ENCODE measurements at regions not wholly inside any gene's neighbourhood (a gene's known extent, or its start where the extent isn't known, plus 50 kb on each side); places are given as distances from the start of the nearest gene placed in this dataset.

DNA sequence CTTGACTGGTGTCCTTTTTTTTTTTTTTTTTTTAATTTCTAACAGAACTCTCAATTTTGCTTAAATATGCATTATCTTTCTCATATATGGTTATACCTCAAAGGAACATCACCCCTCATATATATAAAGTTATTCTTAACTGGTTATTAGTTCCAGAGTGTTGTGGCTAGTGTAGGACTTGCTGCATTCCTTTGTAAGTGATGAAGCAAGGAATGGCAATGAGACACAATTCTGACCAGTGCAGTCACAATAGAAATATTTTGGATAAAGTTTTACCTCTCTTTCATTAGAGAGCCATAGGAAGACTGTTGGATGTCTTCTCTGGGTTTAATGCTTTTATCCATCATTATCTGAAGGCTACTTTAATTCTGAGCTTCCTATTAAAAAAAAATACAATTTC, 75.5 kb upstream of the CBLB start:
- H3K4me3 ChIP-seq (ENCODE audit: low read depth, low read length): no peak overlapping the region
- TF ChIP-seq, protein P1, sequence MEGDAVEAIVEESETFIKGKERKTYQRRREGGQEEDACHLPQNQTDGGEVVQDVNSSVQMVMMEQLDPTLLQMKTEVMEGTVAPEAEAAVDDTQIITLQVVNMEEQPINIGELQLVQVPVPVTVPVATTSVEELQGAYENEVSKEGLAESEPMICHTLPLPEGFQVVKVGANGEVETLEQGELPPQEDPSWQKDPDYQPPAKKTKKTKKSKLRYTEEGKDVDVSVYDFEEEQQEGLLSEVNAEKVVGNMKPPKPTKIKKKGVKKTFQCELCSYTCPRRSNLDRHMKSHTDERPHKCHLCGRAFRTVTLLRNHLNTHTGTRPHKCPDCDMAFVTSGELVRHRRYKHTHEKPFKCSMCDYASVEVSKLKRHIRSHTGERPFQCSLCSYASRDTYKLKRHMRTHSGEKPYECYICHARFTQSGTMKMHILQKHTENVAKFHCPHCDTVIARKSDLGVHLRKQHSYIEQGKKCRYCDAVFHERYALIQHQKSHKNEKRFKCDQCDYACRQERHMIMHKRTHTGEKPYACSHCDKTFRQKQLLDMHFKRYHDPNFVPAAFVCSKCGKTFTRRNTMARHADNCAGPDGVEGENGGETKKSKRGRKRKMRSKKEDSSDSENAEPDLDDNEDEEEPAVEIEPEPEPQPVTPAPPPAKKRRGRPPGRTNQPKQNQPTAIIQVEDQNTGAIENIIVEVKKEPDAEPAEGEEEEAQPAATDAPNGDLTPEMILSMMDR (IDR thresholded peaks at IDR 0.05; ENCODE audit: insufficient read depth, low read length): no peak
- peak; percentile 60 for DNase-seq (ENCODE audit: low read depth)

DNA sequence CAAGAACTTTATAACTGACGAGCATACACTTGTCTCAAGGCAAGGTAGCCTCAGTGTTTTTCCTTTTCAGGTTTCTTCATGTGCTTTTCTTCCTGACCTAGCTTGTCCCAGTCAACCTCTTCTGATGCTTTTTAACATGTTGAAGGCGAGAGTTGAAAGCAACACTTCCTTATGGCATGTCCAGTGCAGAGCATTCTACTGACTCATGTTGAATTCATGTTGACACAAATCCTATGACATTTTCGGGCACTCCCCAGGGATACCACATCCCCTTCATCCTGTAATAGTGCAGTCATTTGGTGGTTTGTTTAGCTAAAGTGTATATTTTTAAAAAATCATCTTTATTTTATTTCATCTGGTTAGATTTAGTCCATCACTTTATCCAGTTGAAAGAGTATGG, 75.9 kb upstream of the CBLB start:
- DNase-seq (ENCODE audit: low read depth): peak; percentile 57
- H3K4me3 ChIP-seq (ENCODE audit: low read depth, low read length): no peak overlapping the region
- TF ChIP-seq, protein P1 (IDR thresholded peaks at IDR 0.05; ENCODE audit: insufficient read depth, low read length): no peak

DNA sequence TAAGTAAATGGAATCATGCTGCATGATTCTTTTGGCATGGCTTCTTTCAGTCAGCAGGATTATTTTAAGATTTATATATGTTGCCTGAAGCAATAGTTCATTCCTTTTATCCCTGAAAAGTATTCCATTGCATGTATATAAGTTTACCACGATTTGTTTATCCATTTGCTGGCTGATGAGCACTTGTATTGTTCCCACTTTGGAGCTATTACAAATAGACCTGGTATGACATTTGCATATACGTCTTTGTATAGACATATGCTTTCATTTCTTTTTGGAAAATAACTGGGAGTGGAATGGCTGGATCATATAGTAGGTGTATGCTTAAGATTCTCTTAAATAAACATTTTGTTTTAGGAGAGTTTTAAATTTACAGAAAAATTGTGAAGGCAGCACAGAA, 79.3 kb upstream of the CBLB start:
- no peak for DNase-seq (ENCODE audit: low read depth)
- TF ChIP-seq, protein P1 (IDR thresholded peaks at IDR 0.05; ENCODE audit: insufficient read depth, low read length): no peak
- H3K4me3 ChIP-seq (ENCODE audit: low read depth, low read length): no peak overlapping the region

DNA sequence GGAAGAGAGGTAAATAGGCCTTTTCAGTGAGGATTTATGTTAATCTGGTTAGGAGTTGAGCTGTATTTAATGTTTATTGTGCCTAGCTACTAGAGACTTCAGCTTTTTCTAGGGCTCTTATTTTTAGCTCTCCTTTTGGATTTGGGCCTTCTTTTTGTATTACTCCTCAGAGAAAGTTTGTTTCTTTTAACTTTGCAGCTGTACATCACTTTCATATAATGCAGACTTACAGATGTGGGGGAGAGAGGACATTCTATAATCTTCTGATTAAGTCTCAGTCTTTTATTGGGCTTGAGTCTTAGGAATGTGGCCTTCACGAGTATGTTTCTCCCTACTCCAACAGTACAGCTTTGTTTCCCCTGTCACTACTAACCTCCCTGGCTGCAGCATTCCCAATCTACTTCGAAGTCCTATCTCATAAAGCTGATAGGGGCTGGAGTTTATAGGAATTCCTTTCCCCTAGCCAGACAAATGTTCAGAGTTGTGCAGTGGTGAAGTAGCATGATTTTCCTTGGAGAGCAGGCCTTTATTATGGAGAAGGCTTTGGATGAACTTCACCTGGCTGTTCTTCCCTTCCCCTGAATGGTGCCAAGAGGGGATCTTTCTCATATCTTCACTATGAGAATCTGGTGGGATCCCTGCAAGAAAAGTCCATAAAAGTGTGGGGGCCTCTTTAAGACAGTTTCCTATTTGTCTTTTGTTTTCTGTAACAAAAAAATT, 82.2 kb upstream of the CBLB start:
- no peak for DNase-seq (ENCODE audit: low read depth)

DNA sequence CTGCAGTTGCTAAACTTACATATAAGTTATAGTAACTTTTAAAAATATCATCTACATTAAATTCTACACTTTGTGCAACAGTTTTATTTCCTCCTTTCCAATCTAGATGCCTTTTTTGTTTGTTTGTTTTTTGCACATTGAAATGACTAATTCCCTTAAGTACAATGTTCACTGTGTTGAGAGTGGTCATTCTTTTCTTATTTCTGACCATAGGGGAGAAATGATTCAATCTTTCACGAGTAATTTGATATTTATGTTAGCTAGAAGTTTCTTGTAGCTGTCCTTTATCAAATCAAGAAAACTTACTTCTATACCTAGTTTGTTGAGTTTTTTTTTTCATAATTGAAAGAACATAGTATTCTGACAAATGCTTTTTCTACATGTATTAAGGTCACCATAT, 85.0 kb upstream of the CBLB start:
- no peak overlapping the region for H3K4me3 ChIP-seq (ENCODE audit: low read depth, low read length)
- DNase-seq (ENCODE audit: low read depth): no peak
- TF ChIP-seq, protein P1 (IDR thresholded peaks at IDR 0.05; ENCODE audit: insufficient read depth, low read length): no peak

More for the DNA sequence above, 82.2 kb upstream of the CBLB start:
- H3K4me3 ChIP-seq (ENCODE audit: low read depth, low read length): no peak overlapping the region
- TF ChIP-seq, protein P1 (IDR thresholded peaks at IDR 0.05; ENCODE audit: insufficient read depth, low read length): no peak

- DNase-seq (ENCODE audit: low read depth): no peak
- TF ChIP-seq, protein P1 (IDR thresholded peaks at IDR 0.05; ENCODE audit: insufficient read depth, low read length): no peak
- H3K4me3 ChIP-seq (ENCODE audit: low read depth, low read length): no peak overlapping the region
Observed at GRCh38 chr3:105956306-105956705, 87.5 kb upstream of the CBLB start.

DNA sequence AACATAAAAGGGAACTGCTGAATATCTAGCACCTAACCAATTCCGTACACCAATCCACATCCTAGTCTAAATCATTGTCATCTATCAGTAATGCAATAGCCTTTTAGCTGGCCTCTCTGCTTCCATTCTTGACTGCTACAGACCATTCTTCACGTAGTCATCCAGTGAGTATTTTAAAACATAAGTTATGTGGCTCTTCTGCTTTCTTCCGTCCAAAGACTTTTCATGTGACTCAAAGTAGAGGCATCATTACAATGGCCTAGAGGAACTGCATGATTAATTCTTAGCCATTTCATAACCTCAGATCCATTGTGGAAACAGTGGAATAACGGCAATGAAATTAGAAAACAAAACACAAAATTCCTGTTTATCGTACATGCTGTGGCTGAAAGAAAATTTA, 88.9 kb upstream of the CBLB start:
- TF ChIP-seq, protein P1 (IDR thresholded peaks at IDR 0.05; ENCODE audit: insufficient read depth, low read length): no peak
- H3K4me3 ChIP-seq (ENCODE audit: low read depth, low read length): no peak overlapping the region
- DNase-seq (ENCODE audit: low read depth): peak; percentile 69
